GM12874 (cell line): ENCODE measurements at regions not wholly inside any gene's neighbourhood (a gene's known extent, or its start where the extent isn't known, plus 50 kb on each side); places are given as distances from the start of the nearest gene placed in this dataset.

Experiments
- TF ChIP-seq, protein P1 (sequence below): IDR thresholded peaks from 2 replicates; pipeline ENCODE4 v1.5.1; 2011; ENCODE audit warnings: low read depth, mild to moderate bottlenecking, control low read depth, low read length, moderate library complexity; ENCODE audit not compliant: insufficient read depth

DNA sequence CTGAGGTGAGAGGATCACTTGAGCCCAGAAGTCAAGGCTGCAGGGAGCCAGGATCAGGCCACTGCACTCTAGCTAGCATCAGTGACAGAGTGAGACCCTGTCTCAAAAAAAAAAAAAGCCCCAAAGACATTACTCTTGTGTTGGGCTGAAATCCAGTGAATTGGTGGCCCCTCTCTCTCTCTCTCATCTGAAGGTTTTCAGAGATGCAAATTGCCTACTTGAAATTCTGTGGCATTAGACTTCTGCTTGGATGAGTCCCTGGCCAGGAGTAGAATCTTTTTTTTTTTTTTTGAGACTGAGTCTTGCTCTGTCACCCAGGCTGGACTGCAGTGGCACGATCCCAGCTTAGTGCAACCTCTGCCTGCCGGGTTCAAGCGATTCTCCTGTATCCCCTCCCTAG, 112.0 kb upstream of the ATF7IP start:
- TF ChIP-seq, protein P1, sequence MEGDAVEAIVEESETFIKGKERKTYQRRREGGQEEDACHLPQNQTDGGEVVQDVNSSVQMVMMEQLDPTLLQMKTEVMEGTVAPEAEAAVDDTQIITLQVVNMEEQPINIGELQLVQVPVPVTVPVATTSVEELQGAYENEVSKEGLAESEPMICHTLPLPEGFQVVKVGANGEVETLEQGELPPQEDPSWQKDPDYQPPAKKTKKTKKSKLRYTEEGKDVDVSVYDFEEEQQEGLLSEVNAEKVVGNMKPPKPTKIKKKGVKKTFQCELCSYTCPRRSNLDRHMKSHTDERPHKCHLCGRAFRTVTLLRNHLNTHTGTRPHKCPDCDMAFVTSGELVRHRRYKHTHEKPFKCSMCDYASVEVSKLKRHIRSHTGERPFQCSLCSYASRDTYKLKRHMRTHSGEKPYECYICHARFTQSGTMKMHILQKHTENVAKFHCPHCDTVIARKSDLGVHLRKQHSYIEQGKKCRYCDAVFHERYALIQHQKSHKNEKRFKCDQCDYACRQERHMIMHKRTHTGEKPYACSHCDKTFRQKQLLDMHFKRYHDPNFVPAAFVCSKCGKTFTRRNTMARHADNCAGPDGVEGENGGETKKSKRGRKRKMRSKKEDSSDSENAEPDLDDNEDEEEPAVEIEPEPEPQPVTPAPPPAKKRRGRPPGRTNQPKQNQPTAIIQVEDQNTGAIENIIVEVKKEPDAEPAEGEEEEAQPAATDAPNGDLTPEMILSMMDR, result no peak

DNA sequence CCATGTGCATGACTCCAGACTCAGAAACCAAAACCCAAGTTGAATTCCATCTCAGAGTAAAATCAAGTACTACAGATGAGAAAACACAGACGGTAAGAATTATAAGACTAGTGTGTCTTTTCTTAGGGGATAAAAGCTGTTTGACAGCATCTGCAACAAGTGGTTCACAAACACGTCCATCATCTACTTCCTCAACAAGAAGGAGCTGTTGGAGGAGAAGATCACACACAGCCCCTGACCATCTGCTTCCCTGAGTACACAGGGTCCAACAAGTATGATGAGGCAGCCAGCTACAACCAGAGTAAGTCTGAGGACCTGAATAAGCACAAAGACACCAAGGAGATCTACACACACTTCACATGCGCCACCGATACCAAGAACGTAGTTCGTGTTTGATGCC, 110.7 kb upstream of the ATF7IP start:
- TF ChIP-seq, protein P1, result no peak

DNA sequence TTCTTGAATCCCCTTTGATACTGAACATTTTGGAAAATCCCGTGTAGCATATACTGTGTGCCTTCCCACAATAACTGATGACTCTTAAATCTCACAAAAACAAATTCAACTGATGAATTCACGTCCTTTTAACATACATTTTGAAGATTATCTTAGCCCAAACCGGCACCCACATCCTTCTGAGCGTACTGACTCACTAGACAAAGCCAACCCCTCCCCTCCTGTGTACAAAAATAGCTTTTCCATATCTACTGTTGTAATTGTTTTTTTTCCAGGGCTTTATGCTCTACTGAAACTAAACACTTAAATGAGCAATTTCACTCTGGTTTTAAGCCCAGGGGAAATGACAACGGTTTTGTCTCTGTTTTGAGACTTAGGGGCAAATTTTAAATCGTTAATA, 109.4 kb upstream of the ATF7IP start:
- TF ChIP-seq, protein P1, result no peak

DNA sequence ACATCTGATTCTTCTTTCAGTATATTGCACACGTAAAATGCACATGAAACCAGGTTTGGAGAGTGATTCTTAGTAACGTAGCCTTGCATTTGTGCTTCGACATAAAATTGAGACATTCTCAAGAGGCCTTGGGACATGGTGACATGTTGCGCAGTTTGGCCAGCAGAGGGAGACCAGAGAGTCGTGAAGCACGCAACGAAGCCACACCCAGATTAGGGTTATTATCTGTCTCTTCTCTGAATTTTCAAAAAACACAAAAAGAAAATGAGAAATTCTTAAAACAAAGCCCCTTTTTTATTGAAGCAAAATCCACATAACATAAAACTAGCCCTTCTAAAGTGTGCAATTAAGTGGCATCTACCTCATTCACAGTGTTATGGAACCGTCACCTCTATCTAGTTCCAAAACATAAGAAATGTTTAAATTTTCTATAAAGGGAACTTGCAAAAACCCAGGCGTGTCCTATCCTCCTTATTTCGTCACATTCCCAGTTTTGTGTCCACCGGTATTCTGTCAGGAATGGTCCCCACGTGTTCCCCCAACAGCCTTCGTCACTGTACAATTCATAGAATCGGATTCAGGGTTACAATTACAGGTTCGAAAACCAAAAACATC, 108.8 kb upstream of the ATF7IP start:
- TF ChIP-seq, protein P1, result peak; percentile 65

DNA sequence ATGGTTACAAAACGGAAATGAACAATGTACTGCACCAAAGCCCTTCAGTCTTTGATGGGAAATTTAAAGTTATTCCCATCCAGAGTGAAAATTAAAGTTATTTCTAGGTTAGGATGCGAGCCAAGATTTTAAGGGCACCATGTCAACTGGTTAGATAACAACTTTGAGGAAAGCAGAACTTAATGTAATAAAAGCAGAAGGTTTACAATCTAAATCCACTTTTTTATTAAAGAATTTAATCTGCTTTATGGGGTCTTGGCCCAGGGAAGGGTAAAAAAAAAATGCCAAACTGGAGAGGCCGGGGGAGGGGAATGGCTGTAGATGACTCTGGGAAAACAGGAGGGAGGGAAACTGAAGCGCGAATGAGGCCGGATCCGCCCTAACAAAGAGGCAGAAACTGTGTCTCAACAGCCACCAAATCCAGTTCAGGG, 108.2 kb upstream of the ATF7IP start:
- TF ChIP-seq, protein P1, result no peak

DNA sequence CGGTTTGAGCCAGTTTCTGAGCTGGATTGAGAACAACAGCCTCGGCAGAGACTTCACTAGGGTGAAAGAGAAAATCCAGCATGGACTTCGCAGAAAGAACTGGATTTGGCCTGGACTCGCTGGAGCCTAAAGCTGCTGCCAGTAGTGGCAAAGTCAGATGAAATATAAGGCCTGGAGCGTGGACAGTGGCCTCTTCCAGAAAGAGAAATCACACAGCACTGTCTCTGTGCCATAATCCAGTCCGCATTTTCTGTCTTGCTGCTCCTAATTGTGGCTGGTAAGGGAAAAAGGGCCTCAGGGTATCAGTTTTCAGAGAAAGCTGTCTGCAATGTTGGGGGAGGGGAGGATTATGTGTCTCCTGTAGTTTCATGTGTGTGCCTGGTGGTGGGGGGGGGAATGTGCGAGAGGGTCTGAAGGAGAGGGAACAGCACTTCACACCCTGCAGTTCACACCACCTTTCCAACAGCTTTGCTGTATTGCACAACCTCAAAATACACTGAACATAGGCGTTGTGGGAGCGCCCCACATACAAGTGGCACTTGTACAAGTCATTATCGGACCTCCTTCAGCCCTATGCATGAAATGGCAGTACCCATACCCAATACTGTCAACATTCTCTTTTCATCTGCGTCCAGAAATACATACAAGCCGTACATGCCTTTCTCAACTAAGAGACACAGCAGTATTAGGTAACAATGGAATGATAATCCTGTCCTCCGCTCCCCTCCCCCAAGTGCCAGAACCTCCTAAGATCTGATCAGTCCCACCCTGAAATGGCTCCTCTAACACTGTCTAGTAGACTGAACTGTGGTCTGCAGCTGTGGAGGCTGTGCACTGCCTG, 107.5 kb upstream of the ATF7IP start:
- TF ChIP-seq, protein P1, result no peak

DNA sequence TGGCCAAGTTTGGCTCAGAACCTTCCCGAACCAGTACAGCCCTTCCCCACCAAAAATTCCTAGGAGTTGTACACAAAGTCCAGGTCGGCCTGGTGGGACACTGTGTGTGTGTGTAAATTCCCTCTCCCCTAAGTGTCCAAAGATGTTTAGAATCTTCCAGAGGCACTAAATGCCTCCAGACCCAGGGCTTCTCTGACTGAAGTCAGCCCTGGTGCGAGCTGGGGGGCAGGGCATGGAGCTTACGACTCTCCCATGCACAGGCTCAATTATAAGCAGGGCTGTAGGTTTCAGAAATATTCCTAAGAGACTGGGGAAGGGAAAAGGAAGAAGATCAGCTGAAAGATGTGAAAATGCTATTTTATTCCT, 106.9 kb upstream of the ATF7IP start:
- TF ChIP-seq, protein P1, result no peak
